ENCODE measurements at regions not wholly inside any gene's neighbourhood (a gene's known extent, or its start where the extent isn't known, plus 50 kb on each side); places are given as distances from the start of the nearest gene placed in this dataset.
A peak's percentile ranks its signal among the peaks of the same experiment; 100 is the strongest.

DNA sequence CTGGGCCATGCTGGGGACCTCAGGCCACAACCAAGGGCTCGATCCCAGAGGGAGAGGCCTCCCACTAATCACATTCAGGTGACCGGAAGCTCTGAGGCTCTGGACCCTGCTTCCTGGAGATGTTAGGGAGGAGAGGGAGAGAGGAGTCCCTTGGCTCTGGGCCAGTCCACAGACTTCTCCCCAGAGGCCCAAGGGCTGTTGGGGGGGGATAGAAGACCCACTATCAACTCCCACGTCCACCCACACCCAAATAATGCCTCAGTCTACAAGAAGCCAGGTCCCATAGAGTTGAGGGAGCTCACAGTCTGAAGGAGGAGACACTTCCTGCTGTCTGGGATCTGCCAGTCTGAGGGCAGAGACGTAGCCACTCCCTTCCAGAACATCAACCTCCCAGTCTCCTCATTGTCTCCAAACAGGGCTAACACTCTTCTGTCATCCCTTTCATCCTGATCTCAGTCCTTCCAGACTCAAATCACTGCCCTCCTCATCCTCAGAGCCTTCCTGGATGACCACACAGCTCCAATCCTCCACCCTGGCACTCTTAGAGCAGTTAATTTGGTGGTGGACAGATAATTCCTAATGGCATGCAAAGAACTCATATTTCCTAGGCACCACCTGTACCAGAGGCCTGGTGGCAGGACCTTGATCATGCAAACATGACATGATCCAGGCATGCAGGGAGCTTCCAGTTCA is 69.9 kb downstream of the MRPL14 start:
- ChIA-PET POLR2A (interaction anchor here (0.5 to 2.5 kb wide), 15 partner anchors 10 to 581 kb away, joined by 3 to 16 read pairs (median 4); no protein-coding TSS in a partner anchor), CTCF (ENCODE audit: low intra/inter-chr PET ratio) (no interaction called here)
- H3K4me1 ChIP-seq (replicated peaks in 1 of 2; ENCODE audit: control insufficient read depth in 2 of 2, insufficient read depth in 2 of 2, low read length in 2 of 2): peaks cover 39 to 59% of the 10 kb centered on the region in 2 experiments
- DNase-seq (ENCODE audit: extremely low read depth in 1 of 4, low spot score in 3 of 4): peak in 2 of 4 experiments; percentile 73 to 75
- peak overlapping the region; percentile 81 for H3K4me2 ChIP-seq (ENCODE audit: insufficient read depth, low read length)
- no peaks in the 10 kb centered on the region for H4K20me1 ChIP-seq (replicated peaks; ENCODE audit: control insufficient read depth, insufficient read depth, low read length)
- BruUV-seq (replicated peaks): no TSS peak
- no peak for ATAC-seq
- no peaks in the 10 kb centered on the region for H3K27me3 ChIP-seq (ENCODE audit: control insufficient read depth in 2 of 2, insufficient read depth in 2 of 2, low read length in 2 of 2)
- H3K9me3 ChIP-seq (replicated peaks; ENCODE audit: control insufficient read depth, insufficient read depth, low read depth, low read length): peaks cover 15% of the 10 kb centered on the region
- peak overlapping the region; percentile 30 to 73 for H3K9ac ChIP-seq (ENCODE audit: insufficient read depth in 1 of 2, low read depth in 2 of 2, low read length in 2 of 2)
- 30% methylated on average over 4 of the region's 4 CpGs for WGBS (ENCODE audit: insufficient coverage, low coverage, missing lambda C conversion rate)
- H3K36me3 ChIP-seq (ENCODE audit: control insufficient read depth, insufficient read depth, low read length): no peaks in the 10 kb centered on the region; the same call in 2 of the 3 replicates
- intact Hi-C loops (cut with micrococcal nuclease) (no loop called here), in situ Hi-C loops (cut with MboI) (loop anchor here (5.0 kb wide), 1 partner anchor 285 kb away; the partner anchor contains the start of gene VEGFA)
- H3K79me2 ChIP-seq (ENCODE audit: control insufficient read depth, insufficient read depth, low read length): no peaks in the 10 kb centered on the region
- peak overlapping the region; percentile 97 for H3K27ac ChIP-seq (ENCODE audit: extremely low read depth, low read depth, low read length)
- no peak for FAIRE-seq
- H2AFZ ChIP-seq (ENCODE audit: low read depth, low read length): peak overlapping the region; percentile 47
- H3K9me1 ChIP-seq (ENCODE audit: control insufficient read depth, insufficient read depth, low read length): no peaks in the 10 kb centered on the region
- H3K4me3 ChIP-seq: no peak overlapping the region
- TF ChIP-seq EGR1 (conservative IDR thresholded peaks at IDR 0.05): peak; percentile 49; the same call in 1 of the 2 replicates
- TF ChIP-seq, protein P1, sequence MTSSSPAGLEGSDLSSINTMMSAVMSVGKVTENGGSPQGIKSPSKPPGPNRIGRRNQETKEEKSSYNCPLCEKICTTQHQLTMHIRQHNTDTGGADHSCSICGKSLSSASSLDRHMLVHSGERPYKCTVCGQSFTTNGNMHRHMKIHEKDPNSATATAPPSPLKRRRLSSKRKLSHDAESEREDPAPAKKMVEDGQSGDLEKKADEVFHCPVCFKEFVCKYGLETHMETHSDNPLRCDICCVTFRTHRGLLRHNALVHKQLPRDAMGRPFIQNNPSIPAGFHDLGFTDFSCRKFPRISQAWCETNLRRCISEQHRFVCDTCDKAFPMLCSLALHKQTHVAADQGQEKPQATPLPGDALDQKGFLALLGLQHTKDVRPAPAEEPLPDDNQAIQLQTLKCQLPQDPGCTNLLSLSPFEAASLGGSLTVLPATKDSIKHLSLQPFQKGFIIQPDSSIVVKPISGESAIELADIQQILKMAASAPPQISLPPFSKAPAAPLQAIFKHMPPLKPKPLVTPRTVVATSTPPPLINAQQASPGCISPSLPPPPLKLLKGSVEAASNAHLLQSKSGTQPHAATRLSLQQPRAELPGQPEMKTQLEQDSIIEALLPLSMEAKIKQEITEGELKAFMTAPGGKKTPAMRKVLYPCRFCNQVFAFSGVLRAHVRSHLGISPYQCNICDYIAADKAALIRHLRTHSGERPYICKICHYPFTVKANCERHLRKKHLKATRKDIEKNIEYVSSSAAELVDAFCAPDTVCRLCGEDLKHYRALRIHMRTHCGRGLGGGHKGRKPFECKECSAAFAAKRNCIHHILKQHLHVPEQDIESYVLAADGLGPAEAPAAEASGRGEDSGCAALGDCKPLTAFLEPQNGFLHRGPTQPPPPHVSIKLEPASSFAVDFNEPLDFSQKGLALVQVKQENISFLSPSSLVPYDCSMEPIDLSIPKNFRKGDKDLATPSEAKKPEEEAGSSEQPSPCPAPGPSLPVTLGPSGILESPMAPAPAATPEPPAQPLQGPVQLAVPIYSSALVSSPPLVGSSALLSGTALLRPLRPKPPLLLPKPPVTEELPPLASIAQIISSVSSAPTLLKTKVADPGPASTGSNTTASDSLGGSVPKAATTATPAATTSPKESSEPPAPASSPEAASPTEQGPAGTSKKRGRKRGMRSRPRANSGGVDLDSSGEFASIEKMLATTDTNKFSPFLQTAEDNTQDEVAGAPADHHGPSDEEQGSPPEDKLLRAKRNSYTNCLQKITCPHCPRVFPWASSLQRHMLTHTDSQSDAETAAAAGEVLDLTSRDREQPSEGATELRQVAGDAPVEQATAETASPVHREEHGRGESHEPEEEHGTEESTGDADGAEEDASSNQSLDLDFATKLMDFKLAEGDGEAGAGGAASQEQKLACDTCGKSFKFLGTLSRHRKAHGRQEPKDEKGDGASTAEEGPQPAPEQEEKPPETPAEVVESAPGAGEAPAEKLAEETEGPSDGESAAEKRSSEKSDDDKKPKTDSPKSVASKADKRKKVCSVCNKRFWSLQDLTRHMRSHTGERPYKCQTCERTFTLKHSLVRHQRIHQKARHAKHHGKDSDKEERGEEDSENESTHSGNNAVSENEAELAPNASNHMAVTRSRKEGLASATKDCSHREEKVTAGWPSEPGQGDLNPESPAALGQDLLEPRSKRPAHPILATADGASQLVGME (CRISPR knock-in tag; IDR thresholded peaks at IDR 0.05): peak; percentile 30; the same call in 1 of the 2 replicates
- TF ChIP-seq ZNF224 (CRISPR knock-in tag; IDR thresholded peaks at IDR 0.05): no peak
- 0 out of 2 replicates have a peak, but pooled peaks have one; percentile 5 for TF ChIP-seq GATAD2A (IDR thresholded peaks at IDR 0.05)
- TF ChIP-seq ZNF197 (CRISPR knock-in tag; IDR thresholded peaks at IDR 0.05; ENCODE audit: low read depth): 0 out of 2 replicates have a peak, but pooled peaks have one; percentile 57
- TF ChIP-seq, protein P2, sequence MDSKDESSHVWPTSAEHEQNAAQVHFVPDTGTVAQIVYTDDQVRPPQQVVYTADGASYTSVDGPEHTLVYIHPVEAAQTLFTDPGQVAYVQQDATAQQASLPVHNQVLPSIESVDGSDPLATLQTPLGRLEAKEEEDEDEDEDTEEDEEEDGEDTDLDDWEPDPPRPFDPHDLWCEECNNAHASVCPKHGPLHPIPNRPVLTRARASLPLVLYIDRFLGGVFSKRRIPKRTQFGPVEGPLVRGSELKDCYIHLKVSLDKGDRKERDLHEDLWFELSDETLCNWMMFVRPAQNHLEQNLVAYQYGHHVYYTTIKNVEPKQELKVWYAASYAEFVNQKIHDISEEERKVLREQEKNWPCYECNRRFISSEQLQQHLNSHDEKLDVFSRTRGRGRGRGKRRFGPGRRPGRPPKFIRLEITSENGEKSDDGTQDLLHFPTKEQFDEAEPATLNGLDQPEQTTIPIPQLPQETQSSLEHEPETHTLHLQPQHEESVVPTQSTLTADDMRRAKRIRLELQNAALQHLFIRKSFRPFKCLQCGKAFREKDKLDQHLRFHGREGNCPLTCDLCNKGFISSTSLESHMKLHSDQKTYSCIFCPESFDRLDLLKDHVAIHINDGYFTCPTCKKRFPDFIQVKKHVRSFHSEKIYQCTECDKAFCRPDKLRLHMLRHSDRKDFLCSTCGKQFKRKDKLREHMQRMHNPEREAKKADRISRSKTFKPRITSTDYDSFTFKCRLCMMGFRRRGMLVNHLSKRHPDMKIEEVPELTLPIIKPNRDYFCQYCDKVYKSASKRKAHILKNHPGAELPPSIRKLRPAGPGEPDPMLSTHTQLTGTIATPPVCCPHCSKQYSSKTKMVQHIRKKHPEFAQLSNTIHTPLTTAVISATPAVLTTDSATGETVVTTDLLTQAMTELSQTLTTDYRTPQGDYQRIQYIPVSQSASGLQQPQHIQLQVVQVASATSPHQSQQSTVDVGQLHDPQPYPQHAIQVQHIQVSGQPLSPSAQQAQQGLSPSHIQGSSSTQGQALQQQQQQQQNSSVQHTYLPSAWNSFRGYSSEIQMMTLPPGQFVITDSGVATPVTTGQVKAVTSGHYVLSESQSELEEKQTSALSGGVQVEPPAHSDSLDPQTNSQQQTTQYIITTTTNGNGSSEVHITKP (IDR thresholded peaks at IDR 0.05; ENCODE audit: partially characterized antibody): peak; percentile 58
- no peak for TF ChIP-seq BACH1 (tag; IDR thresholded peaks at IDR 0.05)
- 0 out of 2 replicates have a peak, but pooled peaks have one; percentile 2 for TF ChIP-seq OTX1 (CRISPR knock-in tag; IDR thresholded peaks at IDR 0.05)
- peak; percentile 21 for TF ChIP-seq KDM5B (IDR thresholded peaks at IDR 0.05; ENCODE audit: insufficient replicate concordance, low read depth, low read length)
- TF ChIP-seq ZFP36 (IDR thresholded peaks at IDR 0.05; ENCODE audit: low read depth, low read length, partially characterized antibody): peak; percentile 91
- TF ChIP-seq ELF1 (tag; IDR thresholded peaks at IDR 0.05): peak; percentile 67; the same call in 1 of the 2 replicates
- TF ChIP-seq TBL1XR1 (IDR thresholded peaks at IDR 0.05; ENCODE audit: low read length in 2 of 2): peak in 1 of 2 experiments; percentile 36; a peak in 1 of 4 replicates

All from K562 (cell line).